K562 (cell line): ENCODE measurements at regions not wholly inside any gene's neighbourhood (a gene's known extent, or its start where the extent isn't known, plus 50 kb on each side); places are given as distances from the start of the nearest gene placed in this dataset. TPM values are rescaled to one million over a fixed set of nuclear protein-coding genes. Genes with fewer than 3 reads are reported as not detected.

Experiments
- ATAC-seq: fragments of 200-7000 bp; cut with Tn5 transposase; 3 replicates; pipeline ENCODE4 v1.9.1; 2020; ENCODE audit warnings: moderate library complexity
- BruUV-seq: library from RNA; stranded (reverse); fragments of 400-500 nt; replicated peaks from 2 replicates; lab custom pipeline; 2021; lab: Mats Ljungman, UMichigan
- CTCF ChIA-PET: fragments of 300-600 bp; formaldehyde crosslinking; extraction: SDS; loops from one replicate; lab custom pipeline; 2021; ENCODE audit warnings: low intra/inter-chr PET ratio; lab: Yijun Ruan, JAX
- POLR2A ChIA-PET: fragments of 300-600, 350-650 bp; sonication (Branson Sonifier 250); formaldehyde crosslinking; extraction: SDS; loops from one replicate; lab custom pipeline; 2021; ENCODE audit warnings: antibody characterized with exemption, inconsistent platforms; lab: Yijun Ruan, JAX
- DNase-seq, 4 experiments: peaks; one replicate each; pipeline versions ENCODE4 v3.0.0 to v3.0.0-alpha.2; 2011 to 2018; ENCODE audit warnings: low spot score in 3 of 4, mixed read lengths in 3 of 4; ENCODE audit errors: extremely low read depth in 1 of 4
- FAIRE-seq: peaks from 2 replicates; lab custom pipeline; 2011; peaks lifted over from hg19 to GRCh38; lab: Jason Lieb, UNC
- H2AFZ ChIP-seq: 2 replicates; pipeline ENCODE4 v1.6.0; 2011; ENCODE audit warnings: low read depth, low read length, control low read depth, inconsistent platforms
- H3K27ac ChIP-seq: fragments of 200-600 bp; 3 replicates; pipeline ENCODE4 v1.8.0; 2011; ENCODE audit warnings: low read depth, mild to moderate bottlenecking, control low read depth, inconsistent platforms, low read length, moderate library complexity, mixed read lengths; ENCODE audit errors: extremely low read depth
- H3K27me3 ChIP-seq, 2 experiments: fragments of 300-600 bp in 1 of 2; 2 replicates in 1 of 2; 3 replicates in 1 of 2; pipeline versions ENCODE4 v1.6.0 to v1.8.0; 2011; ENCODE audit warnings: inconsistent platforms in 2 of 2, low read length in 2 of 2, mild to moderate bottlenecking in 1 of 2, mixed read lengths in 1 of 2, moderate library complexity in 1 of 2; ENCODE audit not compliant: control insufficient read depth in 2 of 2, insufficient read depth in 2 of 2
- H3K36me3 ChIP-seq: fragments of 300-600 bp; 3 replicates; pipeline ENCODE4 v1.8.0; 2011; ENCODE audit warnings: mild to moderate bottlenecking, low read length, inconsistent platforms; ENCODE audit not compliant: control insufficient read depth, insufficient read depth
- H3K4me1 ChIP-seq, 2 experiments: fragments of 200-600 bp in 1 of 2; replicated peaks in 1 of 2; 2 replicates in 1 of 2; 3 replicates in 1 of 2; pipeline versions ENCODE4 v1.5.1 to v1.8.0; 2011; ENCODE audit warnings: inconsistent platforms in 2 of 2, low read length in 2 of 2, mild to moderate bottlenecking in 1 of 2, mixed read lengths in 1 of 2, moderate library complexity in 1 of 2; ENCODE audit not compliant: control insufficient read depth in 2 of 2, insufficient read depth in 2 of 2
- H3K4me2 ChIP-seq: 2 replicates; pipeline ENCODE4 v1.6.1; 2011; ENCODE audit warnings: low read length, control low read depth, inconsistent platforms, mixed read lengths; ENCODE audit not compliant: insufficient read depth
- H3K4me3 ChIP-seq: fragments of 200-600 bp; sonication (generic), shearing (Covaris generic); 2 replicates; pipeline ENCODE4 v1.5.1; 2016; ENCODE audit warnings: control low read depth, inconsistent platforms
- H3K79me2 ChIP-seq: fragments of 200-600 bp; 3 replicates; pipeline ENCODE4 v1.8.0; 2011; ENCODE audit warnings: low read length, inconsistent platforms; ENCODE audit not compliant: control insufficient read depth, insufficient read depth
- H3K9ac ChIP-seq, 2 experiments: 2 replicates each; pipeline versions ENCODE4 v1.6.0 to v1.6.1; 2011; ENCODE audit warnings: low read depth in 2 of 2, low read length in 2 of 2, control low read depth in 1 of 2, inconsistent platforms in 1 of 2, mild to moderate bottlenecking in 1 of 2, mixed read lengths in 1 of 2; ENCODE audit not compliant: insufficient read depth in 1 of 2
- H3K9me1 ChIP-seq: one replicate; pipeline ENCODE4 v1.6.0; 2011; ENCODE audit warnings: inconsistent platforms, mild to moderate bottlenecking, low read length, moderate library complexity; ENCODE audit not compliant: control insufficient read depth, insufficient read depth
- H3K9me3 ChIP-seq: replicated peaks from 2 replicates; pipeline ENCODE4 v1.5.1; 2011; ENCODE audit warnings: low read depth, low read length, inconsistent platforms; ENCODE audit not compliant: control insufficient read depth, insufficient read depth
- H4K20me1 ChIP-seq: replicated peaks from 2 replicates; pipeline ENCODE4 v1.6.1; 2011; ENCODE audit warnings: low read length, inconsistent platforms, mixed read lengths; ENCODE audit not compliant: control insufficient read depth, insufficient read depth
- ARID2 ChIP-seq: fragments of 450-650 bp; IDR thresholded peaks from 2 replicates; pipeline ENCODE4 v1.6.1; 2017; ENCODE audit warnings: antibody characterized with exemption, mild to moderate bottlenecking
- FOXJ3 ChIP-seq: sonication (generic); formaldehyde crosslinking; IDR thresholded peaks from 2 replicates; pipeline ENCODE4 v1.4.0; 2020; ENCODE audit warnings: mild to moderate bottlenecking, missing genetic modification reagents
- FOXP1 ChIP-seq: sonication (generic); formaldehyde crosslinking; IDR thresholded peaks from 2 replicates; pipeline ENCODE4 v1.8.0; 2022; ENCODE audit warnings: mild to moderate bottlenecking, missing genetic modification reagents
- RBFOX2 ChIP-seq: fragments of 200-400 bp; formaldehyde crosslinking; IDR thresholded peaks from 2 replicates; pipeline ENCODE4 v1.6.1; 2017; ENCODE audit warnings: low read depth, mild to moderate bottlenecking, low read length, moderate library complexity
- SMARCB1 ChIP-seq: IDR thresholded peaks from 2 replicates; pipeline ENCODE4 v1.6.1; 2011; ENCODE audit warnings: improper control_type of control experiment, low read depth; ENCODE audit not compliant: insufficient read length
- SRSF9 ChIP-seq: fragments of 200-400 bp; formaldehyde crosslinking; IDR thresholded peaks from 2 replicates; pipeline ENCODE4 v1.6.1; 2017; ENCODE audit warnings: low read depth, low read length, borderline replicate concordance
- XRCC4 ChIP-seq: IDR thresholded peaks from one replicate; pipeline ENCODE4 v1.6.1; 2011; ENCODE audit not compliant: insufficient read depth, insufficient read length; ENCODE audit errors: extremely low read depth
- ZNF121 ChIP-seq: sonication (generic); formaldehyde crosslinking; conservative IDR thresholded peaks from 2 replicates; pipeline ENCODE4 v1.8.0; 2022; ENCODE audit warnings: missing genetic modification reagents
- ZNF274 ChIP-seq: IDR thresholded peaks from 2 replicates; pipeline ENCODE4 v1.6.1; 2011; ENCODE audit warnings: low read depth, mild to moderate bottlenecking, low read length, moderate library complexity, borderline replicate concordance
- ZZZ3 ChIP-seq: fragments of 450-650 bp; IDR thresholded peaks from 2 replicates; pipeline ENCODE4 v1.6.1; 2016; ENCODE audit warnings: antibody characterized with exemption, mild to moderate bottlenecking, moderate library complexity
- WGBS: fragments of 100-300 bp; shearing (Covaris generic); methylation state at CpG from one replicate; pipeline ENCODE4 v1.1.6; 2016; ENCODE audit warnings: low coverage, mixed read lengths; ENCODE audit not compliant: insufficient coverage; ENCODE audit errors: missing lambda C conversion rate; 5-methylcytosine and 5-hydroxymethylcytosine counted together
- in situ Hi-C: fragments of 300-500 bp; cut with MboI; formaldehyde crosslinking; loops from 4 replicates; pipeline ENCODE4 v1.15.0; 2018; ENCODE audit warnings: inconsistent platforms, mixed read lengths
- intact Hi-C: fragments of 100-400 bp; cut with micrococcal nuclease; formaldehyde crosslinking; loops from 2 replicates; pipeline ENCODE4 v1.14.2; 2022
- small RNA-seq: library from RNA; depleted of rRNA; stranded (forward); fragments of <200 nt; gene quantifications from one replicate; pipeline ENCODE3, GENCODE V24; 2014

DNA sequence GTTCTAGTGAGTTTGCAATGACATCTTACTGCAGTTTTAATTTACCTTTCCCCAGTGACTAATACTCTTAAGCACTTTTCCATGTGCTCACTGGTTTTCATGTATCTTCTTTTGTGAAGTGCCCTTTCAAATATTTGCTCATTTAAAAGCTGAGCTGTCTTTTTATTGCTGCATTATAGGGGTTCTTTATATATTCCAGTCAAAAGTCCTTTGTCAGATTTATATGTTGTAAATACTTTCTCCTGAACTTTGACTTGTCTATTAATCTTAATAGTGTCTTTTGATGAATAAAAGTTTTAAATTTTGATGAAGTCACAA is 50.2 kb upstream of the ELOVL5 start (continued):
- no peak for TF ChIP-seq ARID2
- TF ChIP-seq, all 486 proteins: peak for 0

DNA sequence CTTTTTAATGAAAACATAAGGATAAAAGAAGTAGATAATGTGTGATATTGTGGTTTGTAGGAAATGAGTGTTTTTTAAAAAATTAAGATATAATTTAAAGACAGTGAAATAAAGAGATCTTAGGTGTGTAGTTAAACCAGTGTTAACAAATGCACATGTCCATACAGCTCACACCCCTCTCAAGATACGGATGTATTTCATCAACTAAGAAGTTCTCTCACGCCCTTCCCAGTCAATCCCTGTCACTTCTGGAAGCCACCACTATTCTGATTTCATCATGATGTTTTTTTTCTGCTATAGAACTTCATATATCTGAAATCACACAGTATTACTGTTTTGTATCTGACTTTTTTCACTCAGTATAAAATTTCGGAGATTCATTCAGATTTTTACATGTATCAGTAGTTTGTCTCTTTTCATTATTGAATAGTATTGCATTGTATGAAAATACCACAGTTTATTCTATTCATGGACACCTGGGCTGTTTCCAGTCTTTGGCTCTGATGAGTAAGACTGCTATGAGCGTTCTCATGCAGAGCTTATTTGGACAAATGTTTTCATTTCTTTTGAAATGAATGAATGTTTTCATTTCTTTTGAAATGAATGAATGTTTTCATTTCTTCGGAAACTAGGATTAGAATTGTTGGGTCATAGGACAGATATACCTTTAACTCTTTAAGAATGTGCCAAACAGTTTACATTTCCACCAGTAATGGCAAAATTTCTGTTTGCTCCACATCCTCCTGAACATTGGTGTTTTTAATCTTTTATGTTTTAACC is 49.7 kb upstream of the ELOVL5 start:
- no peaks in the 10 kb centered on the region for H4K20me1 ChIP-seq
- no peak for FAIRE-seq
- H3K4me3 ChIP-seq, result no peak overlapping the region
- POLR2A ChIA-PET, result interaction anchor here (1.2 kb wide), 1 partner anchor 15 kb away, joined by 3 read pairs; no protein-coding TSS in a partner anchor
- no peaks in the 10 kb centered on the region for H3K4me1 ChIP-seq
- no peak overlapping the region for H3K4me2 ChIP-seq
- no peak for ATAC-seq
- H3K9ac ChIP-seq, result no peak overlapping the region
- no peaks in the 10 kb centered on the region for H3K9me1 ChIP-seq
- intact Hi-C loops, result no loop called here
- no peak for TF ChIP-seq SMARCB1
- no peak for TF ChIP-seq ZNF121 (CRISPR knock-in tag)
- no peak for TF ChIP-seq XRCC4
- TF ChIP-seq SRSF9, result no peak
- TF ChIP-seq ZNF274, result no peak
- TF ChIP-seq RBFOX2, result no peak
- no peak for TF ChIP-seq FOXJ3
- no peak for TF ChIP-seq ZZZ3
- no peak for TF ChIP-seq FOXP1 (CRISPR knock-in tag)
- in situ Hi-C loops, result no loop called here
- BruUV-seq, result no TSS peak
- WGBS, result 4% methylated on average over 5 of the region's 5 CpGs
- H3K79me2 ChIP-seq, result no peaks in the 10 kb centered on the region
- no peak for DNase-seq
- H3K9me3 ChIP-seq, result no peaks in the 10 kb centered on the region
- H3K36me3 ChIP-seq, result no peaks in the 10 kb centered on the region
- no peaks in the 10 kb centered on the region for H3K27me3 ChIP-seq
- H2AFZ ChIP-seq, result no peak overlapping the region
- CTCF ChIA-PET, result no interaction called here
- no peak overlapping the region for H3K27ac ChIP-seq

Small RNAs in the stretch of these regions (small RNA-seq; reads per million reads assigned to genes)
- not detected for gene NANOGP3
